Astrocyte (in vitro differentiated cells and primary cell): ENCODE measurements at regions not wholly inside any gene's neighbourhood (a gene's known extent, or its start where the extent isn't known, plus 50 kb on each side); places are given as distances from the start of the nearest gene placed in this dataset.

Experiments used
- DNase-seq: peaks from one replicate; pipeline ENCODE4 v3.0.0-alpha.2; 2010; ENCODE audit warnings: low read depth
- FAIRE-seq: peaks from 2 replicates; lab custom pipeline; 2011; peaks lifted over from hg19 to GRCh38; lab: Jason Lieb, UNC
- H2AFZ ChIP-seq: 2 replicates; pipeline ENCODE4 v1.6.0; 2012; ENCODE audit warnings: low read depth, low read length, inconsistent platforms
- H3K27ac ChIP-seq: 2 replicates; pipeline ENCODE4 v1.5.1; 2011; ENCODE audit warnings: low read depth, low read length, inconsistent platforms
- H3K27me3 ChIP-seq: 2 replicates; pipeline ENCODE4 v1.6.0; 2011; ENCODE audit warnings: low read length, inconsistent platforms; ENCODE audit not compliant: insufficient read depth
- H3K36me3 ChIP-seq: 2 replicates; pipeline ENCODE4 v1.5.1; 2011; ENCODE audit warnings: low read length, inconsistent platforms; ENCODE audit not compliant: insufficient read depth
- H3K4me1 ChIP-seq: 2 replicates; pipeline ENCODE4 v1.5.1; 2011; ENCODE audit warnings: low read length, inconsistent platforms; ENCODE audit not compliant: insufficient read depth
- H3K4me2 ChIP-seq: 2 replicates; pipeline ENCODE4 v1.6.0; 2012; ENCODE audit warnings: low read length, inconsistent platforms
- H3K4me3 ChIP-seq: 2 replicates; pipeline ENCODE4 v1.5.1; 2011; ENCODE audit warnings: low read depth, mild to moderate bottlenecking, low read length, inconsistent platforms; ENCODE audit not compliant: insufficient read depth
- H3K79me2 ChIP-seq: 2 replicates; pipeline ENCODE4 v1.6.0; 2012; ENCODE audit warnings: mild to moderate bottlenecking, low read length, inconsistent platforms; ENCODE audit not compliant: insufficient read depth
- H3K9ac ChIP-seq: 2 replicates; pipeline ENCODE4 v1.6.0; 2012; ENCODE audit warnings: mild to moderate bottlenecking, low read length, inconsistent platforms
- H3K9me3 ChIP-seq: 2 replicates; pipeline ENCODE4 v1.5.1; 2012; ENCODE audit warnings: low read depth, mild to moderate bottlenecking, low read length, inconsistent platforms; ENCODE audit not compliant: insufficient read depth
- H4K20me1 ChIP-seq: 2 replicates; pipeline ENCODE4 v1.6.0; 2012; ENCODE audit warnings: low read length, inconsistent platforms; ENCODE audit not compliant: insufficient read depth
- H3K27ac Mint-ChIP-seq: one replicate; pipeline ENCODE4 v1.8.0; 2021; ENCODE audit warnings: mild to moderate bottlenecking, mixed read lengths; ENCODE audit not compliant: unreplicated experiment
- H3K27me3 Mint-ChIP-seq: one replicate; pipeline ENCODE4 v1.8.0; 2021; ENCODE audit warnings: low read depth, mixed read lengths; ENCODE audit not compliant: unreplicated experiment
- H3K36me3 Mint-ChIP-seq: one replicate; pipeline ENCODE4 v1.8.0; 2021; ENCODE audit warnings: low read depth, mixed read lengths; ENCODE audit not compliant: unreplicated experiment
- H3K4me1 Mint-ChIP-seq: one replicate; pipeline ENCODE4 v1.8.0; 2021; ENCODE audit warnings: low read depth, mixed read lengths; ENCODE audit not compliant: unreplicated experiment
- H3K4me3 Mint-ChIP-seq: one replicate; pipeline ENCODE4 v1.8.0; 2021; ENCODE audit warnings: mild to moderate bottlenecking, moderate library complexity, mixed read lengths; ENCODE audit not compliant: unreplicated experiment
- H3K9me3 Mint-ChIP-seq: one replicate; pipeline ENCODE4 v1.8.0; 2021; ENCODE audit warnings: mild to moderate bottlenecking, mixed read lengths; ENCODE audit not compliant: unreplicated experiment
- CTCF ChIP-seq: IDR thresholded peaks from 2 replicates; pipeline ENCODE4 v1.5.1; 2011; ENCODE audit warnings: low read depth, mild to moderate bottlenecking, inconsistent platforms, low read length, moderate library complexity; ENCODE audit not compliant: insufficient read depth
- EZH2 ChIP-seq: IDR thresholded peaks from 2 replicates; pipeline ENCODE4 v1.6.1; 2012; ENCODE audit warnings: mild to moderate bottlenecking, low read length, inconsistent platforms; ENCODE audit not compliant: insufficient read depth

DNA sequence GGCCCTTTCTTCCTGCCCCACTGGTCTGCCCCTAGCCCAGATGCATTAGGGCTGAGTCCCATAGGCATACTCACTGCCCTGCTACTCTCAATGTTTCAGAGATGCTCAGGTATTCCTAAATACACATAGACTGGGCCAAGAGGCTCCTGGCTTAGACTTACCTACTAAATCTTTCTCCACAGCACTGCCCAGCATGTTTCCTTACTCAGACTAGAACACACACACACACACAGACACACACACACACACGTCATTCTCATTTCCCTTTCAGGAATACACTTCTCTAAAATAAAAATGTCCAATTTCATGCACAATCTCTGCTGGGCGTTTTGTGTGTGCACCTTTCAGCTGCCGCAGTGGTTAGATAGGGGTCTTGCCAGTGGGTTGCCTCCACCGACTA, 175.7 kb downstream of the FAM43A start:
- Histone ChIP-seq H3K9me3 (no peaks in the 10 kb centered on the region), H3K36me3 (no peaks in the 10 kb centered on the region), H3K4me1 (no peaks in the 10 kb centered on the region), H2AFZ (no peak overlapping the region), H3K27me3 (peaks cover 2% of the 10 kb centered on the region), H3K79me2 (no peaks in the 10 kb centered on the region), H3K27ac (no peak overlapping the region), H3K4me3 (no peak overlapping the region), H3K9ac (no peak overlapping the region), H4K20me1 (no peaks in the 10 kb centered on the region), H3K4me2 (no peak overlapping the region)
- FAIRE-seq (no peak), DNase-seq (no peak)
- no peaks in the 10 kb centered on the region for H3K9me3 Mint-ChIP-seq
- no peaks in the 10 kb centered on the region for H3K4me1 Mint-ChIP-seq
- TF ChIP-seq CTCF (no peak), EZH2 (no peak)
- H3K4me3 Mint-ChIP-seq, result no peak overlapping the region
- peaks cover 45% of the 10 kb centered on the region for H3K27me3 Mint-ChIP-seq
- no peaks in the 10 kb centered on the region for H3K36me3 Mint-ChIP-seq
- H3K27ac Mint-ChIP-seq, result no peak overlapping the region

- FAIRE-seq (no peak), DNase-seq (no peak)
- peaks cover 2% of the 10 kb centered on the region for H3K27me3 ChIP-seq
- no peak overlapping the region for H3K4me2 ChIP-seq
- no peaks in the 10 kb centered on the region for H3K4me1 Mint-ChIP-seq
- peaks cover 4% of the 10 kb centered on the region for H3K9me3 ChIP-seq
- no peak overlapping the region for H3K9ac ChIP-seq
- no peaks in the 10 kb centered on the region for H4K20me1 ChIP-seq
- H3K27me3 Mint-ChIP-seq, result peaks cover 44% of the 10 kb centered on the region
- no peak overlapping the region for H3K27ac Mint-ChIP-seq
- no peak overlapping the region for H3K27ac ChIP-seq
- H3K4me3 ChIP-seq, result no peak overlapping the region
- no peak overlapping the region for H3K4me3 Mint-ChIP-seq
- no peaks in the 10 kb centered on the region for H3K36me3 ChIP-seq
- peaks cover 2% of the 10 kb centered on the region for H3K4me1 ChIP-seq
- no peaks in the 10 kb centered on the region for H3K79me2 ChIP-seq
- no peak overlapping the region for H2AFZ ChIP-seq
- TF ChIP-seq CTCF (no peak), EZH2 (no peak)
- no peaks in the 10 kb centered on the region for H3K36me3 Mint-ChIP-seq
- no peaks in the 10 kb centered on the region for H3K9me3 Mint-ChIP-seq
Measured at GRCh38 chr3:194865061-194865460, 179.4 kb downstream of the FAM43A start.

DNA sequence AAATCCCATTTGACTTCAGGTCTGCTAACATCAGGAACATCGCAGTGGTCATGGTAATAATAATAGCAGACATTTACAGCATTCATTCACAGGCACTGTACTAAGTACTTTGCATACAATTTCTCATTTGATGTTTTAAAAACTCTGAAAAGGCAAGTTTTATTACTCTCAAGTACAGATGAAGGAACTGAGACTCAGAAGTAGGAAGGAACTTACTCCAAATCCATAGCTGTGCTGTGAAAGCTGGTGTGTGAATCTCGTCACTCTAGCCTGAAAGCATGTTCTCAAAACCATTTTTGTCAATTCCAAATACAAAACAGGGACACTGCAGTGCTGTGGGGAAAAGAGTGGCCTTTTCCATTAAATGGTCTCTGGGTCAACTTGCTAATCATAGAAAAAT, 179.9 kb downstream of the FAM43A start:
- Histone ChIP-seq H3K9ac (no peak overlapping the region), H3K4me1 (peaks cover 6% of the 10 kb centered on the region), H4K20me1 (no peaks in the 10 kb centered on the region), H3K36me3 (no peaks in the 10 kb centered on the region), H3K4me2 (no peak overlapping the region), H2AFZ (no peak overlapping the region), H3K27ac (no peak overlapping the region), H3K27me3 (no peaks in the 10 kb centered on the region), H3K79me2 (no peaks in the 10 kb centered on the region), H3K9me3 (peaks cover 6% of the 10 kb centered on the region), H3K4me3 (no peak overlapping the region)
- TF ChIP-seq CTCF, result no peak
- no peak for TF ChIP-seq EZH2
- Mint-ChIP-seq H3K9me3 (no peaks in the 10 kb centered on the region), H3K4me3 (no peak overlapping the region), H3K4me1 (peaks cover under 1% of the 10 kb centered on the region), H3K27ac (no peak overlapping the region), H3K36me3 (no peaks in the 10 kb centered on the region), H3K27me3 (peaks cover 41% of the 10 kb centered on the region)
- no peak for FAIRE-seq
- DNase-seq, result no peak
